COLO668 (cell line): ENCODE measurements at regions not wholly inside any gene's neighbourhood (a gene's known extent, or its start where the extent isn't known, plus 50 kb on each side); places are given as distances from the start of the nearest gene placed in this dataset.
"Not testable (repeated sequence)": the region's sequence is repeated elsewhere in the genome, so short reads cannot be mapped to it uniquely, and the experiment has no call there.

Experiments used
- DNase-seq: peaks from one replicate; lab custom pipeline; 2025; ENCODE audit not compliant: unreplicated experiment; lab: John Stamatoyannopoulos, UW

DNA sequence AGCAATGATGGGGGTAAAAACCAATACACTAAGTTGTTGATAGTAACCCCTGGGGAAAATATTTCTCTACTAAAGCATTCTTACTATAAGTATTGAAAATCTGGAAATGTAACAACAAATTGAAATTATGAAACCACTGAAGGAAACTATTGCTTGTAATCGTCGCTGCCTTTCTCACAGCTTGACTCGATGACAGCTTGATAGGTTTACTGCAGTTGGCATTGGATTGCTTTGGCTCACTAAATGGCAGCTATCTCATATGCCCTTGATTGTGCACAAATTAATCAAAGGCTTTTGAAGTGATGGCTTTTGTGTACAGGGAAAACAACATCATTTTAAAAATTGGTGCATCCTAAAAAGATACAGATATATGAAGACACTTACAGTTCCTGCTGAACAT lies 419.6 kb upstream of the TENM3 start:
- no peak for DNase-seq

DNA sequence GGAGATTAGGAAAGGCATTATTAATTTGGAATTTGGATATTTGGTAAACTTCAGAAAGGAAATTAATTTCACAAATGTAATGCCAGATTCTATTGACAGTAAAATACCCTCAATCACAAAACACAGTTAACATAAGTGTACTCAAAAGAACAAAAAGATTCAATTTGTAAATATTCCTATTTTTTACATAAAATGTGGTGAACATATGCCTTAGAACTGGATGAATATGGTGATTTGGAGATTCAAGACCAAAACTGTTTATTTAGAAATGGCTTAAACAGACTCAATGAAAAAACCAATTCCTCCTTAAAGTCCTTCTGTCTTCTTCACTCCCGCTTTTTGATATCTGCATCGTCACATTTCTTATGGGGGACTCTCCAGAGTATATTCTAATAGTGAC lies 417.6 kb upstream of the TENM3 start:
- no peak for DNase-seq

DNA sequence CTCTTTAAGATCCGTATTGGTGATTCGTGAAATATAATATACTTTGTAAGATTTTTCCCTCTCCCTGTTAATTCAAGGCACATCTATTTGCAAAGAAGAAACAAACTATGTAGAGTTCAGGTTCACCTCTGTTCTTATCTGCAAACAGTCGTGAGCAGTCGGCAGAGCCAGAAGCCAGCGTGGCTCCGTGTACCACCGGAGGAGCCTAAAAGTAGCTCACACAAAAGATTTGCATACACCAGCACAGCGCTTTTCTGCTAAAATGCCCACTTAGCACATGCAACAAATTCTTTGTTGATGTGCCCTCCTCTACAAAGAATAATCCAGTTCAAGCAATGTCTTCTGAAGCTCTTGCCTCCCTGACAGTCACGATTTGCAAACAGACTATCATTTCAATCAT lies 416.0 kb upstream of the TENM3 start:
- DNase-seq, result no peak

DNA sequence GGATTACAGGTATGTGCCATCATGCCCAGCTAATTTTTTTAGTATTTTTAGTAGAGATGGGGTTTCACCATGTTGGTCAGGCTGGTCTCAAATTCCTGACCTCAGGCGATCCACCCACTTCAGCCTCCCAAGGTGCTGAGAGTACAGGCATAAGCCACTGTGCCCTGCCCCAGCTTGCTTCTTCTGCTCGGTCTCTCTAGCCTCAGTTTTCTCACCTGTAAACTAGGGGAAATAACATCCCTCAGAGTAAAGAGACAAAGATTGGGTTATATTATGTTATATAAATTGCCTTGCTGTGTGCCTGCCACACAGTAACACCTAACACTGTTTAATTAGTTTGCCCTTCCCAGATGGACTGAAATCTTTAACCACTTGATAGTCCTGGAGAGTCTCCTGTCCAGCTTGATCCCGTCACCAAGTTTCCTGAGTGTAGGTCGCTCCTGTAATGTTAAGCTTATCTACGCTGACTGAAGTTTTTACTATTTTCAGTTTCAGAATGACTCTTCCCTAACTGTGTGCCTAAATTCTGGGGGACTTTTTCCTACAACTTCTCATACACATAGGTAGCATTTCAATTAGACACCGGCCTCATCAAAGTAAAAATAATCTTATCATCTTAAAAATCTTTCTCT lies 412.7 kb upstream of the TENM3 start:
- DNase-seq, result no peak

DNA sequence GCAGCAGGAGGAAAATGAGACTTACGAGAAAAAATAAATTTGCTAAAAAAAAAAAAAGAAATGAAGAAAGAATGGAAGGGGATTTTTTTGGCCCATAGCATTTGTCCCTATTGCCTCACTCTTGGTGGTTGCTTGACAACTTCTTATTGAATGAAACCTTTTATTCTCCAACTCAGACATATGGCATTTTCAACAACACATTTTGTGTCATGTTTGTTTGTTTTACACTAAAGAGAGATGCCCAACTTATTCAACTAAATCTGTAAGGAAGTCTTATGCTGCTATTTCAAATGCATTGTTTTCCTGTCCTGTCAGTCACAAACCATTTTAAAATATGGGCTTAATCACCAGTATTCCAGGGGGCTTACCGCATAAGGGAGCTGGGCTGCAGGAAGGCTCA lies 409.1 kb upstream of the TENM3 start:
- no peak for DNase-seq

DNA sequence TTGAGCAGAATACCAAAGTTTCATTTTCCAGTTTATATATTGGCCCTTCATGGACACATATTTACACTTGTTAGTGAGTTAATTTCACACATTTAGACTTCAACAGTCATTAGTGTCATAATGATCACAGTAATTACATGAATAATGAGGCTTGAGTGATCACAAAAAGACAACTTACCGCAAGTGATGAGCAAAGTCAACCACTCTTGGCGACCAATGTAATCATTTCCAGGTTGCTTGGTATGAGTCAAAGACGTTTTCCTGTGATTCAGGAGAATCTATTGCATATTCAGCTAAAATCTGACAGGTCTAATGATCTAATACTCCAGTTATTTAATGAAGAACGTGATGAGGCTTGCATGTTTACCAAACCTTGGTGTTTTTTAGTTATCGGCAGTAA lies 407.9 kb upstream of the TENM3 start:
- DNase-seq, result no peak

DNA sequence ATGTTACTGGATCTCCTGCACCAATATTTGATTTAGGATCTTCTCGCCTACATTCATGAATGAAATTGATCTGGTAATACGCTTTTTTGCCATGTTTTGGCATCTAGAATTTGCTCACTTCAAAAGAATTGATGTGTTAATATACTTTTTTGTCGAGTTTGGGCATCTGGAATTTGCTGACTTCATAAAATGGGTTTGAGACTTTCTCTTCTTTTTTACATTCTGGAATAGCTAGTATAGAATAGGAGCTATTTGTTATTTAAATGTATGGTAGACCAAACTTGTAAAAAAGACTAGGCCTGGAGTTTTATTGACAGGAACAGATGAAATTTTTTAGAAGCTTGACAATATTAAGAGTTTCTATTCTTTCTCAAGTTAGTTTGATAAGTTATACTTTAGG lies 404.9 kb upstream of the TENM3 start:
- DNase-seq, result no peak

DNA sequence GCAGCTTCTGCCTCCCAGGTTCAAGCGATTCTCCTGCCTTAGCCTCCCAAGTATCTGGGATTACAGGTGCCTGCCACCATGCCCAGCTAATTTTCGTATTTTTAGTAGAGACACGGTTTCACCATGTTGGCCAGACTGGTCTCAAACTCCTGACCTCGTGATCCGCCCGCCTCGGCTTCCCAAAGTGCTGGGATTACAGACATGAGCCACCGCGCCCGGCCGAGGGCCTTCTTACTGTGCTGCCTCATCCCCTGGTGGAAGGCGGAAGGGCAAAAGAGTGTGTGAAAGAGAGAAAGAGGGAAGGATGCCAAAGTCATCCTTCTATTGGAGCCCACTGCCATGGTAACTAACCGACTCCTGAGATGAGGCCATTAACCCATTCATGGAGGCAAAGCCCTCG lies 399.4 kb upstream of the TENM3 start:
- DNase-seq, result not testable (repeated sequence)

DNA sequence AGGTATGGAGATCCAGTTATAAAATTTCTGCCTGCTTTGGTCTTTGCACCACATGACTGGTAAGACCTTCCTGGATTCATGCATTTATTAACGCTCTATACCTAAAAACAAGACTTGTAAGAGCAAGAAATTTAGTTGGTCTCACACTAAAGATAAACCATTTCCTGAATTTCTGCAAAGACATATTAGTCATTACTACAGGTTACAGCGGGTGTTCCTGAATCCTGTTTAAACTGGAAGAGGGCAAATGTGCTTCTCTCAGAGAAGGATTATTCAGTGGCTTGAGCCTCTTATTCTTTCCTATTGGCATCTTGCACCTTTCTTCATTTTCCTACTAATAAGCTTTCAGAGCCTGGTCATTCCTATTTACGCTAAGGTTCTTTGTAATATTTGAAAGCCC lies 397.6 kb upstream of the TENM3 start:
- no peak for DNase-seq

DNA sequence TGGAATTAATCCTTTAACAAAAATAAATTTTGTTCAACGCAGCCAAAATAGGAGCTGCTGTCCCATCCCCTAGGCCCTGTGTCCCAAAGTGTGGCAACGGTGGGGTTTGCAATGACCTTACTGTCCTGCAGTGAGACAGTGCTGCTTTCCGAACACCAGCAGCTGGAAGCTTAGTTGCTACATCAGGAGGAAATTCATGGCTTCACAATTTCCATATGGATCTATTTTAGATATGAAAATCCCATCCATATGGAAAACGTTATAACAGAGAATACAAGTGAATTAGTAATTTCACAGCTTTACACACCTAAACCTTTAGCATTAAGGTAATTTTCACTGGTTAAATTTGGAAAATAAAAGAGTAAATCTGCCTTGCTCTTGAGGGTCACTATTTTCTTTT lies 396.3 kb upstream of the TENM3 start:
- DNase-seq, result no peak

DNA sequence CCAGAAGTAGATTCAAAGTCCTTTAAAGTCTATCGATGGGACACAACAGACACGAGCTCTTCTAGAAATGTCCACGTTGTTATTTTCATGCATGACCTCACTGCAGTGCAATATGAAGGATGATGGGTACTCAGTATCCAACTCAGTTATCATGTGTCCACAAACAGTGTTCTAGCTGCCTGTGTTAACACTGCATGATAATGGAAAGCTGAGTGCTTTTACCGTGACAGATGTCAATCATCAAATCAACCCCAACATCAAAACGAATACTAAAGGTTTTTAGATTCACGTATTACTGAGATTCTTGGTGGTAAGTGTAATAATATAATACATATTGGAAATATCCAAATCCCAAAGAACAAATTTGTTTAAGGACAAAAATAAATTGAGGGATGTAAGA lies 394.8 kb upstream of the TENM3 start:
- no peak for DNase-seq

DNA sequence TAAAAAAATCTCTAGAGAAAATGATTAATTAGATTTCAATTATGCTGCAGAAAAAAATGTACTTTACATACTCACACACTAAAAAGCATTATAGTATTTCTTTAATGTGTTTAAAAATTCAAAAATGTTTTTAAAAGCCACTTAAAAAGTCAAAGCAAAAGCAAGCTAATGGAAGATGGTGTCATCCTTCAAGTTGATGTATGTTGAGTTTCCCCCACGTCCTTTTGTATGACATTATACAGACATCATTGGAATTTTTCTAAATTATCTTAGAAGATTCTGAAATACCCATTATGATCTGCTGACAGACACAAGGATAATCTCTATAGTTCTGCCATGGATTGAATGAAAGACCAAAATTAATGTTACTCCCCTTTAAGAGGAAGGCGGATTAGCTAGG lies 393.7 kb upstream of the TENM3 start:
- DNase-seq, result no peak

DNA sequence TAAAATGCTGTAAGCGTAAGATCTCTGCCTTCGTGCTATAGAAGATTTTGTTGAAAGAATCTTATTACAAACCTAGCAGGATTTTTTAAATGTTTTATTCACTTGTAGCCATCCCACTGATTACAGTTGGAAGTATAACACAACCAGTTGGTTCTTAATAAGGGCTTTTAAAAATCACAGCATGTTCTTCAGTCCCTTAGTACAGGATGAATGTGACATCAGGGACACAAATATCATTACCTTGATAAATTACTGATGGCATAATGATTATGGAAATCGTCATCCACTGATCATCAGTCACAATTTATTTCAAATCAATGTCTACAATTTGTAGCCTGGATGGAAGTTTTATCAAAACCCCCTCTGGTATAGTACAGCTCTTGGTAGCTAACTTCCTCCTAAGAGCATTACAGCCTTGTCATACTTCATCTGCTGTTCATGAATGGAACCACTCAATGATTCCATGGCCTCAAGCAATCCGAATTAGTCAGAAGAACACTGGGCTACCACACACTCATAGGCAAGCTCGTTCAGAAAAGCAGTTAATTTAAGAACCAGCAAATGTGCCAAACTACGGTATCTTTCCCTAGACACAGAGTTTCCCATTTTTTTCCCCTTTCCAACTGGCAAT lies 389.2 kb upstream of the TENM3 start:
- DNase-seq, result no peak

DNA sequence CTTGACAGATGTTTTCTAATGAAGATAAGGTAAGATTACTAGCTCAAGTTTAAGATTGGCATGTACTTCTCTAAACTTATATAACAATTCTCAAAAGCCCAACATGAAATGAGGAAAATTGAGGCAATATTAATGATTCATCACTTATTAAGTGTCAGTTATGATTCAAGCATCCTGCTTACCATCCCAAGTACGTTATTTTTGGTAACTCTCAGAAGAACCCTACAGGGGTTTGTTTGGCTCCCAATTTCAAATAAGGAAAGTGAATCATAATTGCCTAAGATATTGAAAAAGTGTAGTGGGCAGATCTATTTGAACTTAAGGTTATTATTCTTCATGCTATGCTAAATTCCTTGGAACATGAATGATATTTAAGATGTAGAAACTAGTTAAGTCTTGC lies 387.9 kb upstream of the TENM3 start:
- no peak for DNase-seq

DNA sequence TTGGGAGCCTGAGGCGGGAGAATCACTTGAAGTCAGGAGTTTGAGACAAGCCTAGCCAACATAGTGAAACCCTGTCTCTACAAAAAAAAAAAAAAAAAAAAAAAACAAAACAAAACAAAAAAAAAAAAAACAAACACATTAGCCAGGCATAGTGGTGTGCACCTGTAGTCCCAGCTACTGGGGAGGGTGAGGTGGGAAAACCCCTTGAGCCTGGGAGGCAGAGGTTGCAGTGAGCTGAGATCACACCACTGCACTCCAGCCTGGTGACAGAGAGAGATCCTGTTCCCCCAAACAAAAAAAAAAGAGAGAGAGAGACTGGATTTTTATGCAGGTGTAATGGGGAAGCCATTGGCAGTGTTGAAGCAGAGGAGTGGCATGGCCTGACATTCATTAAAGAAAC lies 385.7 kb upstream of the TENM3 start:
- DNase-seq, result peak; percentile 16

DNA sequence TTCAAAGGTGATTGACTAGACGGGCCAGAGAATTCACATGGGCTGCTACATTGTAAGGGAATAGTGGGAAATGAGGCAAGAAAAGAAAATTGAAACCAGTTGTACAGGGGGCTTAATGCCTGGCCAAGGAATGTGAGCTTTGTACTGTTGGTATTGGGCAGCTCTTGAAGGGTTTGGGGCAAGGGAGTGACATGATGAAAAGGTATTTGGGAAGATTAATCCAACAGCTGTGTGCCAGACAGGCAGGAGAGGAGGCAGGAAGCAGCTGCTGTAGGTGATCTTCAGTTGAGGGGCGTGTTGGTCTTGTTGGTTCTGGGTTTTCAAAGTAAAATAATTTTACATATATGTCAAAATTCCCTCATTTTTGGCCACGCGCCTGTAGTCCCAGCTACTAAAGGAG lies 384.5 kb upstream of the TENM3 start:
- no peak for DNase-seq

DNA sequence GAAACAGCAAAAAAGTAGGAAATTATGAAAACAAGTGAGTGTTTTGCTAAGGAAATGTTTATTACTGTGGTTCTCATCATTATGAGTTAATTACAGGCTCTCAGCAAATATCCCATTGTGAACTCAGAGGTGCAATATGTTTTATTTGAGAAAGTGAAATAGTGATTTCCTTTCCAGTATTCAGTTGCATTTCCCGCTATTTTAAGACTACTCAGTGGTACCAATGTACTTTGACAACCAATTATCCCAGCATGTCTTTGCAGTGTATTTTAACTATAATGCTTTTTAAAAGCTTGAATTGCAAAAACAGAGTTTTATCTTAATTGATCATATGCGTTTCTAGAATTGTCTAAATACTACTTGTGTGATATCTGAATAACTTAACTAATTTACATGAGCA lies 383.8 kb upstream of the TENM3 start:
- no peak for DNase-seq

DNA sequence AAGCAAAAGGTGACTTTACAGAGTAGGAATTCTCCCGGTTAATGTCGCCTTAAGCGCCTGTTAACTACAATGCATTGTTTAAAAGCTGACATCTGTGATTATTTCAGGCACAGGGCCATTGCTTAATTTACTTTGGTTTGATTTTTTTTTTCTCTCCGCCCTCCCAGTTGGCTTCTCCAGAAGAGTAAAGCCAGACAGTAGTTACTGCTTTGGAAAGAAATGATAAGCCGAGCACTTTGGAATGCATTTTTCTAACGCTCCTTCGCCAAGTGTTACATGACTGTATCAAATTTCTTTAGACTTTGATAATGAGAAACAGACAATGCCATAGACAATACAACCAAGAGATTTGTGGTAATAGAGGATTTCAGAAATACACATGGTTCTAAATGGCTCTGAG lies 383.0 kb upstream of the TENM3 start:
- DNase-seq, result no peak

DNA sequence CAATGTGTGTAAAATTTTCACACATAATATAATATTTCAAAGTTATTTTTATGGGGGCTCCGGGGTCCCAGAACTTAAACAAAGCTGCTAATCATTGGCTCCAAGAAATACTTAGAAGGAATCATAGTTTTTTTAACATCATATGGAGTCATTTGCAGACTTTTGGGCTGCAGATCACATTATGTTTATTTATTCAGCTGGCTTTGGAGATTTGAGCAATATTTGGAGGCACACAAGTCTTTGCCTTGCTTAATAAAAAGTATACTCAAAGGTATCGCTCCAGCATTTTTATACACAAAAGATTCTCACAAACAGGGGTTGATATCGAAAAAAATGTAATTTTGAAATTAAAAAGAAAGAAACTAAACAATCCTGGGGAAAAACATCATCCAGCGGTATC lies 382.5 kb upstream of the TENM3 start:
- DNase-seq, result no peak

DNA sequence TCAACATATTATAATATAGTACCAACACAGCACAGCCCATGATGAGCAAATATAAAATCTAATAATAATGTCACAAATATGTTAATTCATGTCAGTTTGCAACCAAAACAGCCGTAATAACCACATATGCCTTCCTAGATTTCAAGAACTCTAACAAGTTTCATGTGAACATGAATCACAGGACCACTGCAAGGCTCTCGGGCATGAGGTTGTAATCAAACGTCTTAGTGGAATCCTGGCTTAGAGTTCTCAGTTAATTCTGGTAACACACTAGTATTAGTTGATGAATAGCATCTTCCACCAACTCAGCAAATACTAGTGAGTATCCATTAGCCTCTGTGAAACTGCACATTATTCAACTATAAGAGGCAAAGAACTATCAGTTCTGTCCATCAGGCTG lies 379.3 kb upstream of the TENM3 start:
- DNase-seq, result no peak

DNA sequence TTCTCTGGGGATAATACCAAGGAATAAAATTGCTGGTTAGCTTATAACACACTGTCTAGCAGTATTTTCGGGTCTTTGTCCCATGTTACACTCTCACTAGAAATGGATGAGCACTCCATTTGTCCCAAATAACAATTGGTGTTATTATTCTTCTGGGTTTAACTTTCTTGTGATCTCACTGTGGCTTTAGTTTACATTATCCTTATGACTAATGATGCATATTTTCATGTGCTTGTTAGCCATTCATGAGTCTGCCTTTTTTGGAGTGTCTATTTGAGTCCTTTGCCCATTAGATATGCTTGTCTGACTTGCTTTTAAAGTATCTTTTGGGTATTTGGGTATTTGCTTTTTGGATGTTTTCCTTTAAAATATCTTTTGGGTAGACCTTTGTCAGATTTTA lies 372.9 kb upstream of the TENM3 start:
- no peak for DNase-seq

DNA sequence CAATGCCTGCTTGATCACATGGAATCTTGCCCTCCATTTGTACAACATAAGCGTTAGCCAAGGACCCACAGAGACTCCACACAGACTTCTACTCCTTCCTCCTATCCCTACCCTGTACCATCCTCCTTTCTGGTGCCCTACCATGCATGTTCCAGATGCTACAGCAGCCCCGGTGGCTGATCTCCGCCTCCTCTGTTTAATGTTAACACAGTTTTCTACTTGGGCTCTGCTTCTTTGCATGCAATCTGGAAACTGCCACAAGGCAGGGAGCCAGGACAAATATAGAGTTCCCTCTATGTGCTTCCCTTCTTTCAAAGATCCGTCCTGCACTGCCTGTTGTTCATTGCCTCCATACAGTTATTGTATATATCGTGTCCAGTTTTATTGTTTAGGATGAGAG lies 368.6 kb upstream of the TENM3 start:
- no peak for DNase-seq

DNA sequence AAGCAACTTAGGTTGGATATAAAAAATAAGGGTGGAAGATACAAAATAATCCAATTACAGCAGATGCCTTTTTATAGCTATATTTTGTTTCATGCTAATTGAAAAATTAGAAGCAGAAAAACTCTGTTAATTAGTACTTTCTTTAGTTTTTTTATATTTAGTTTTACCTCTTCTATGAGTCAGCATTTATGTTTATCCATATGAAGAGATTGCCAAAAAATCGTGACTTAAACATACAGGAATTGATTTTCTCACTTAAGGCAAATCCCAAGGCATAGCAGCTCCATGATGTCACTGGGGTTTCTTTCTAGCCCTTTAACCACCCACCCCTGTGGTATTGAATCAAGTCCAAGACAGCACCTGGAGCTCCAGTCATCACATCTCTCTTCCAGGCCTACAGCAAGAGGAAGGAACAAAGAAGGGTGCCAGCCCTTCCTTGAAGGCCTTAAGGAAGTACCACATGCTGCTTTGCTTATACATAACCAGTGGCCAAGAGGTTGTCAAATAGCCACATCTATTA lies 365.8 kb upstream of the TENM3 start:
- no peak for DNase-seq
